GM19328 (cell line): ENCODE measurements at regions not wholly inside any gene's neighbourhood (a gene's known extent, or its start where the extent isn't known, plus 50 kb on each side); places are given as distances from the start of the nearest gene placed in this dataset.

Source experiments
- ATAC-seq: cut with Tn5 transposase; IDR thresholded peaks from one replicate; pipeline ENCODE4 v1.9.1; 2021; ENCODE audit warnings: mild to moderate bottlenecking, moderate library complexity; ENCODE audit not compliant: unreplicated experiment

DNA sequence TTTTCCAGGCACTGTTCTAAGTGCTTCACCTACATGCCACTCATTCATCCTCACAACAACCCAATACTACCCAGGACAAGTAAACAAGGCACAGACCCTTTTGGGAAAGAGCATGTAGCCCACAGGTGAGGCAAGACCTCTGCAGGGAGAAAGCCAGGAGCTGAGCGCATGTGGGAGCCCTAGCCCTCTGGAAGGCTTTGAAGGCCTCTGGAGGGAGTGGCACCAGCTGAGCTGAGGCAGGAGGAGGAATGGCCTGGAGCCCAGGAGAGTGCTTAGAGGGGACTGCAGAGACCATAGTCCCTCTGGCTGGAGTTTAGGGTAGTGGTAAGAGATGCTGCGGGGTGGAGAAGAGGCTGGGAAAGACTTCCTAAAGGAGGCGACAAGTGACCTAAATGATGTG lies 516.5 kb downstream of the FUT8 start:
- no peak for ATAC-seq

- ATAC-seq: no peak
Measured at GRCh38 chr14:65933400-65934069, 521.0 kb downstream of the FUT8 start.

GRCh38 chr14:65934070-65934435 lies 521.5 kb downstream of the FUT8 start:
- no peak for ATAC-seq

GRCh38 chr14:65936342-65936975 lies 523.9 kb downstream of the FUT8 start:
- no peak for ATAC-seq

GRCh38 chr14:65937079-65937959 lies 524.8 kb downstream of the FUT8 start:
- ATAC-seq: no peak

DNA sequence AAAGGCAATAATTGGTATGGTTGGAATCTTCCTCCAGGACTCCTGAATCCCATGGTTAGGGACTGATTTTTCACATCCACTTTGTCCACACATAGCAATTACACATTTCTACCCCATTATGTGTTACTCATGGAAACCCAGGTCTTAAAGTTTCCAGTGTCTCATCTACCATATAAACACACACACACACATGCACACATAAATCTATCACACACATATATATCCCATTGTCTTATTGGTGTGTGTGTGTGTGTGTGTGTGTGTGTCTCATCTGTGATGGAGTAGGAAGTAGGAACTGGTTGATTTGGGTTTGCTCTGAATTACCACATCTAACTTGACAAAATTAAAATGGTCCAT lies 525.4 kb downstream of the FUT8 start:
- ATAC-seq: no peak

DNA sequence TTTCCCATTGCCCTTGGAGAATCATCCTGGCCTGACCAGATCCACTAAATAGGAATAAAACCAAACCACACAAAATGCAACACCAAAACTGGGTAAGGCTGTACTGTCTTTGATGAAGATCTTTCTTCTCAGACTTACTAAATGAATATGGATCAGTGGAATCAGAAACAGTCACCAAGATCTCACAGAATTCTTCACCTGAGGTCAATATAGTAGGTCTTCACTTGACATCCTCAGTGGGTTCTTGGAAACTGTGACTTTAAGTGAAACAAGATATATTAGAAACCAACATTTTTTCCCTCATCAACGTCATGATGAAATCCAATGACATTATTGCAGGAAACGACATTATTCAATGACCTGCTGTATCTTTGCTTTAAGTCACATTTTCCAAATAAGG lies 526.2 kb downstream of the FUT8 start:
- ATAC-seq: no peak

- no peak for ATAC-seq
Measured at GRCh38 chr14:65939184-65939583, 526.7 kb downstream of the FUT8 start.

DNA sequence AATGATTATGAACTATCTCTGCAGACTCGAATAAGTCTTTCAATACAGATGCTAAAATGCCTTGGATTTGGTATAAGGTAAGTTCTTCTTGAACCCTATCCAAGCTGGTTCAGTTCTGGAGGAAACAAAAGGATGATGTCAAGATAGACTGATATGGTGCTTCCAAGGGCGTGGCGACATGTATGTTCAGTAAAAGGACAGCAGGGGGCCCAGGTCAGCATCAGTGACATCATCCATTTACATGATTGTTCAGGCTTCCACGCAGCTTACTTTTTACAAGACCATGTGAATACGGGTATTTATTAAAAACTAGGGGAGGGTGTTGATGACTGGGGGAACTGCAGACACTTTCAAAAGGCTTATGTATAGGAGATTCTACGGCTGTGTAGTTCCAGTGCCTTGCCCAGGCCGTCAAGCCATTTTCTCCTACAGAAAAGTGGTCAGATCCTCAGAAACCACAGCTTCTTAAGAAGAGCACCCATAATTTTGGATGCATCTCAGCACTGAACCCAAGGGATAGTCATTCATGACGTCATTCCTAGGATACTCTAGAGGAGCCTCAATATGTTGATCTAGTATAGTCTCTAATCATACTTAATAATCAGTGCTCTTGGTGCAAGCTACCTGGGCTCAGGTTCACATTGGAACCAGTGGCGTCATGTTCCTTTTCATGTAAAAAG lies 527.7 kb downstream of the FUT8 start:
- no peak for ATAC-seq

DNA sequence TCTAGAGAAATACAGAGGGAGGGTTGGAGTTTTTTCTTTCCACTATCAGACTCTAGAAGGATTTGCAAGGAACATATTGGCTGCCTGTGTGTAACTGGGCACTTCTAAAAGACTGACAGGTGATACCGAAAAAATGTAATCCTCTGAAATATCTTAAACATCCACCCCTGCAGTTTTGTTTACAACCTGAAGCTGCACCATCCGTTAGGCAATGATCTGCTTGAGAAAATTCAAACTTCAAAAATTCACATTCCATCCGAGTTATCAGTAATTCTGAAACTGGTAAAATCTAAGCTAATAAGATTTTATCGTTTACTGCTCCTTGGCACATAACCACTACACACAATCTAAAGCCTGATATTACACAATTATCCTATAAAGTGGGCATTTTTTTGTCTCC lies 528.6 kb downstream of the FUT8 start:
- ATAC-seq: no peak

DNA sequence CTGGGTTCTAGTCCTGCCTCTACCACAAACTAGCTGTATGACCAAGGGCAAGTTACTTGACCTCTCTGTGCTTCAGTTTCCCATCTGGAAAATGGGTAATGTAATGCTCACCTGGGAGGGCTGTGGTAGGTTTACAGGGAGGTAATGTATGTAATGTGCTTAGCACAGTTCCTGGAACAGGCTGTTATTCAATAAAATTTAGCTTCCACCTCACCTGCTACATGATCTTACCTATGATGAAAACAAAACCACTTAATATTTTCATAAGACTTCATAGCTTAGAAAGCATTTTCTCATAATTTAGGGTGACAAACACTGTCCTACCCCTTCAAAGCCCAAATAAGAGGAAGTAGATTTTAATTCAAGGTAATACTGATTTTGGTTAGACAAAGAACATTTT lies 530.6 kb downstream of the FUT8 start:
- ATAC-seq: no peak

GRCh38 chr14:65943916-65944410 lies 531.4 kb downstream of the FUT8 start:
- ATAC-seq: no peak

DNA sequence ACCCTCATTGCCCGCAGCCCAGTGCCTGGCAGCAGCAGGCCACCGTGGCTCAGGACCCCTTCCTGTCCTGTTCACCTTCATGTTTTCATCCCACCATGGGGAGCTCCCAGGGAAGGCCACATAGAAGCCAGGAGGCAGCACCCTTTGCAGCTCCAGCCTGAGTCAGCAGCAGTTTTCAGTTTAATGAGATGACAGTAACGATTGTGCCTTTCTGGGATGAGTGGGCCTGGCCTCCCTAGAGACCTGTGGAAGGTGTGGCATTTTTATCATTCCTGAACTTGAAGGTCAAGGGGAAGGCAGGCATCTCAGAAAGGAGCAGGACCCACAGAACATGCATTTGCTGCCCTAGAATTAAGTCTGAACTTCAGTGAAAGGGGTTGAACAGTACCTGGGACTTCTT lies 532.8 kb downstream of the FUT8 start:
- ATAC-seq: no peak

GRCh38 chr14:65946494-65946893 lies 534.0 kb downstream of the FUT8 start:
- ATAC-seq: no peak

DNA sequence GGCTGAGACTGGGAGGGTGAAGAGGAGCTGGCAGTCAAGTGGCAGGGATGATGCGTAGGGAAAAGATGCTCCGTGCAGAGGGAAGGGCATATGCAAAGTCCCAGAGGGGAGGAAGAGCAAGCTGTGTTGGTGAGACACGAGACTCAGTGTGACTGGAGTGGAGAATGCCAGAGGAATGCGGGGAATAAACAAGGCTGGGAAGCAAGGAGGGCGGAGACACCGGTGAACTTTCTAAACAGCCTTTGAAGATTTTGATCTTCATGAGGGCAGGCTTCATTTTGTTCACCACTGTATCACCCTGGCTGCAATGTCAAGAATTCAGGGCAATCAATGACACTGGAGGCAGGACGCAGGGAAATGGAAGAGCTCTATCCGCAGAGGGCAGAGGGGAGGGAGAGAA lies 535.8 kb downstream of the FUT8 start:
- no peak for ATAC-seq

DNA sequence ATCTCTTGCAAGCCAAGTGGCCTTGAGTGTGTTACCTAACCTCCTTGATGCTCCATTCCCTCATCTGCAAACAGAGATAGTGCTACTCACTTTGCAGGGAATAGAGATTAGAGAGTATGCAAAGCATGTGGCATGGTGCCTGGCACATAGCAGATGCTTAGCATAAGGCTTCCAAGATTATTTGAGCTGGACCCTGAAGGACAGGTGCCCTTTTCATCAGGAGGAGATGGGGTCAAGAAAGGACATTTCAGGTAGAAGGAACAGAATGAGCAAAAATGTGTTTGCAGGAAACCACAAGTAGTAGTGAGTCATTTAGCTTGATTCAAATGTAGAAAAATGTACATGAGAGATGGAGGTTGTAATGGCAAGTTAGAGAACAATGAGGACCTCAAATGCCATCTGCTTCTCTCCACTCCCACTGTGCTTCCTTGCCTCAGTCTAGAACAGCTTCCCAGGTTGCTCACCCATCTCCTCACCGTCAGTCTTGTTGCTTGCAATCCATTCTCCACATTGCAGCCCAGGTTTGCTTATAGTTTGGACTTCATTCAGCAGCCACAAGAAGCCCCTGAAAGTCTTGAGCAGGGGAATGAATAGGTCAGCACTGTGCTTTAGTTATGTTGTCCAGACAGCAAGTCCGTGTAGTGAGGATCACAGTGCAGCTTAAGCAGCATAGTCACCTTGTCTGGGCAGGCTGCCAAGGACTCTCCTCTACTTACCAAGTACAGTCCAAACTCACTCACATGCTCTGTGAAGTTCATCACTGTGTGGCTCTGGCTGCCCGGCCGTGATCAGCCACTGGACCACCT lies 536.3 kb upstream of the CCDC196 start:
- no peak for ATAC-seq

- ATAC-seq: no peak
Measured at GRCh38 chr14:65954942-65955341, 531.2 kb upstream of the CCDC196 start.

DNA sequence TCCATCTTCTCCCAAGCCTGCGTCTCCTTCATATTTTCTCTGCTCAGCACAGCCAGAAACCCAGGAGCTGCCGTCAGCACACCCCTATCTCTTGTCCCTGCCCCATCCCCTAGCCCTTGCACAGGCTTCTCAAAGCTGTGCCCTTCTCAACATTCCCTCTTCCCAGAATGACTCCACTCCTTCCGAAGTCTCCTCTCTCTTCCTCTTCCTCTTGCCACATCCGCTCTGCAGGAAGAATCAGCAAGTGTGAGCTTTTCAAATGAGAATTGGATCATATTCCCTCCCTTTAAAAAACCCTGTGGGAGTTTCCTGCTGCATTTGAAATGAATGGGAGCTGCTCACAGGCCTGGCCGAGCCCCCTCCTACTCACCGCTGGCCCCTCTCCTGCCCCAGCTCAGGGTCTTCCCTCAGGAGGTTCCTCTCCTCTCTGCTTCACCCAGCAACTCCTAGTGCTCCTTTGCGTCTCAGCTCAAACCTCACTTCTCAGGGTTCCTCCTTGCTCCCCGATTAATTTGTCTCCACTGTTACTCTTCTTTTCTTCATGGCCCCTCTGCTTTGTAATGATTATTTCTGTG lies 528.5 kb upstream of the CCDC196 start:
- ATAC-seq: no peak

DNA sequence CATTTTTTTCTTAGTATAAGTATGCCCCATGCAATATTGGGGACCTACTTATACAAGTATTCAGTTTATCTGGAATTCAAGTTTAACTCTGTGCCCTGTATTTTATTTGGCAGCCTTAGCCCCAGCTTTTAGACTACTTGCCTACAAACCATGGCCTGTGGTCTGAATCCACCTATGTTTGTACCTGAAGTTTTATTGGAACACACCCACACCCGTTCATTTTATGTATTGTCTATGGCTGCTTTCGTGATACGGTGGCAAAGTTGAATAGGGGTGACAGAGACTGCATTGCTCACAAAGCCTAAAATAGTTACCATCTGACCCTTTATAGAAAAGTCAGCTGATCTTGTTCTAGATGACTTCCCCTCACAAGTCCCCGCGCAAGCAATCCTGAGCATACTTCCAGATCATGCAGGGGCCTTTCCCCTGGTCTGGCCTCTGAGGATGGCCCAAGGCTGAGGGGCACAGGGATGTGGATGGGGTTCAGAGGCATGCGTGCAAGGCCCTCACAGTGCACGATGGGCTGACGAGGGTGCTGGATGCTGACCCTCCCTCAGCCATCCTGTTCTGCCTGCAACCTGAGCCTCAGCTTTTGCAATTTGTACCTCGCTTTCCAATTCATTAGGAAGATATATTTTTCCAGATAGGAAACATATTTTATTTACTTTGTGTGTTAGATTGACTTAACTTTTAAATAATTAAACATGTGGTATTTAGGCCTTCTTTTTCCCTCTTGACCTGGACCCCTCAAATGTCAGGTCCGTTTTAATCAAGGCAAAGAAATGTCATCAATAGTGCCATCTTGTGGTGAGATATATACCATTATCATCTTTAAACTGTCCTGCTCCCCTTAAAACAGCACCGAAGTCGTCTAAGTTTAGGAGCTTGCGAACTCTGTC lies 527.3 kb upstream of the CCDC196 start:
- no peak for ATAC-seq
